Ishikawa (cell line): ENCODE measurements at regions not wholly inside any gene's neighbourhood (a gene's known extent, or its start where the extent isn't known, plus 50 kb on each side); places are given as distances from the start of the nearest gene placed in this dataset.

Experiments
- CEBPB ChIP-seq: IDR thresholded peaks from 2 replicates; pipeline ENCODE4 v1.6.1; 2012
- CREB1 ChIP-seq: IDR thresholded peaks from 2 replicates; pipeline ENCODE4 v1.6.1; 2012; ENCODE audit warnings: low read depth
- EGR1 ChIP-seq: IDR thresholded peaks from 2 replicates; pipeline ENCODE4 v1.6.1; 2012
- EP300 ChIP-seq: IDR thresholded peaks from 2 replicates; pipeline ENCODE4 v1.6.1; 2012; ENCODE audit warnings: borderline replicate concordance
- FOXM1 ChIP-seq: IDR thresholded peaks from 2 replicates; pipeline ENCODE4 v1.6.1; 2012; ENCODE audit warnings: low read depth, borderline replicate concordance
- NFIC ChIP-seq: IDR thresholded peaks from 2 replicates; pipeline ENCODE4 v1.6.1; 2012
- RAD21 ChIP-seq: IDR thresholded peaks from 2 replicates; pipeline ENCODE4 v1.6.1; 2012; ENCODE audit warnings: low read depth
- TAF1 ChIP-seq: IDR thresholded peaks from 2 replicates; pipeline ENCODE4 v1.6.1; 2012; ENCODE audit warnings: low read depth, mild to moderate bottlenecking
- TCF12 ChIP-seq: IDR thresholded peaks from 2 replicates; pipeline ENCODE4 v1.6.1; 2012; ENCODE audit warnings: low read depth
- TEAD4 ChIP-seq: IDR thresholded peaks from 2 replicates; pipeline ENCODE4 v1.6.1; 2012
- YY1 ChIP-seq: IDR thresholded peaks from 2 replicates; pipeline ENCODE4 v1.6.1; 2012; ENCODE audit warnings: low read depth
- ZBTB7A ChIP-seq: IDR thresholded peaks from 2 replicates; pipeline ENCODE4 v1.6.1; 2012; ENCODE audit warnings: low read depth
- TF ChIP-seq, protein P1 (sequence below): IDR thresholded peaks from 2 replicates; pipeline ENCODE4 v1.6.1; 2012; ENCODE audit warnings: low read depth, mild to moderate bottlenecking
- TF ChIP-seq, protein P2 (sequence below): IDR thresholded peaks from 2 replicates; pipeline ENCODE4 v1.6.1; 2012
- TF ChIP-seq, protein P3 (sequence below): IDR thresholded peaks from 2 replicates; pipeline ENCODE4 v1.6.1; 2012

DNA sequence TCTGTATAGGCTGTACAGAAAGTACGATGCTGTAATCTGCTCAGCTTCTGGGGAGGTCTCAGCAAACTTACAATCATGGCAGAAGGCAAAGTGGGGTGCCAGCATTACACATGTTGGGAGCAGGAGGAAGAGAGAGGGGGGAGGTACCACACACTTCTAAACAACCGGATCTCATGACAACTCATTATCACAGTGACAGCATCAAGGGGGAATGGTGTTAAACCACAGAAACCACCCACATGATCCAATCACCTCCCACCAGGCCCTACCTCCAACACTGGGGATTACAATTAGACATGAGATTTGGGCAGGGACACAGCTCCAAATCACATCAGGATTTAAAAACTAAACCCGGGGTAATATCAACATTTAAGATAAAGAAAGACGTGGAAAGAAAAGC is 468.8 kb upstream of the AUTS2 start:
- TF ChIP-seq TEAD4 (no peak), YY1 (no peak), ZBTB7A (no peak), EGR1 (no peak)

- no peak for TF ChIP-seq TAF1
Measured at GRCh38 chr7:69129951-69130350, 468.3 kb upstream of the AUTS2 start.

DNA sequence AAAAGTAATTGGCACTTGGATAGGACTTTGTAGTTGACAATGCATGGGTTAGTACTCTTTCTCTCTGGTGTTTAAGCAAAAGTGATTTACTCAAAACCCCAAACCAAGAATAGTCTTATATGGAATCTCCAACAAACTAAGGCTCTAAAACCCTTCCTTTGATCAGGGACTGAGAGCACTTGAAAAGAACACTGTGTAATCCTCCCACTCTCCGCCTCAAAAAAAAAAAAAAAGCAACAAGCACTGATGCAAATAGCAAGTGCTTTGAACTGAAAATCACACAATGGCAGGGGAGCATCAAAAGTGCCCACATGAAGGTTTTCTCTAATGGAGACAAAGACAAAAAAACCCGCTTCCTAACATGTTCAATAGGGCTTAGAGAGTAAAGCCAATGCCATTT is 467.9 kb upstream of the AUTS2 start:
- TF ChIP-seq NFIC (no peak), CREB1 (no peak), TCF12 (no peak), RAD21 (no peak), FOXM1 (no peak), EP300 (no peak), TEAD4 (no peak), EGR1 (no peak), YY1 (no peak), TAF1 (no peak), ZBTB7A (no peak)
- TF ChIP-seq, protein P1, sequence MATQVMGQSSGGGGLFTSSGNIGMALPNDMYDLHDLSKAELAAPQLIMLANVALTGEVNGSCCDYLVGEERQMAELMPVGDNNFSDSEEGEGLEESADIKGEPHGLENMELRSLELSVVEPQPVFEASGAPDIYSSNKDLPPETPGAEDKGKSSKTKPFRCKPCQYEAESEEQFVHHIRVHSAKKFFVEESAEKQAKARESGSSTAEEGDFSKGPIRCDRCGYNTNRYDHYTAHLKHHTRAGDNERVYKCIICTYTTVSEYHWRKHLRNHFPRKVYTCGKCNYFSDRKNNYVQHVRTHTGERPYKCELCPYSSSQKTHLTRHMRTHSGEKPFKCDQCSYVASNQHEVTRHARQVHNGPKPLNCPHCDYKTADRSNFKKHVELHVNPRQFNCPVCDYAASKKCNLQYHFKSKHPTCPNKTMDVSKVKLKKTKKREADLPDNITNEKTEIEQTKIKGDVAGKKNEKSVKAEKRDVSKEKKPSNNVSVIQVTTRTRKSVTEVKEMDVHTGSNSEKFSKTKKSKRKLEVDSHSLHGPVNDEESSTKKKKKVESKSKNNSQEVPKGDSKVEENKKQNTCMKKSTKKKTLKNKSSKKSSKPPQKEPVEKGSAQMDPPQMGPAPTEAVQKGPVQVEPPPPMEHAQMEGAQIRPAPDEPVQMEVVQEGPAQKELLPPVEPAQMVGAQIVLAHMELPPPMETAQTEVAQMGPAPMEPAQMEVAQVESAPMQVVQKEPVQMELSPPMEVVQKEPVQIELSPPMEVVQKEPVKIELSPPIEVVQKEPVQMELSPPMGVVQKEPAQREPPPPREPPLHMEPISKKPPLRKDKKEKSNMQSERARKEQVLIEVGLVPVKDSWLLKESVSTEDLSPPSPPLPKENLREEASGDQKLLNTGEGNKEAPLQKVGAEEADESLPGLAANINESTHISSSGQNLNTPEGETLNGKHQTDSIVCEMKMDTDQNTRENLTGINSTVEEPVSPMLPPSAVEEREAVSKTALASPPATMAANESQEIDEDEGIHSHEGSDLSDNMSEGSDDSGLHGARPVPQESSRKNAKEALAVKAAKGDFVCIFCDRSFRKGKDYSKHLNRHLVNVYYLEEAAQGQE: no peak
- TF ChIP-seq, protein P2, sequence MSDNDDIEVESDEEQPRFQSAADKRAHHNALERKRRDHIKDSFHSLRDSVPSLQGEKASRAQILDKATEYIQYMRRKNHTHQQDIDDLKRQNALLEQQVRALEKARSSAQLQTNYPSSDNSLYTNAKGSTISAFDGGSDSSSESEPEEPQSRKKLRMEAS: no peak
- TF ChIP-seq, protein P3, sequence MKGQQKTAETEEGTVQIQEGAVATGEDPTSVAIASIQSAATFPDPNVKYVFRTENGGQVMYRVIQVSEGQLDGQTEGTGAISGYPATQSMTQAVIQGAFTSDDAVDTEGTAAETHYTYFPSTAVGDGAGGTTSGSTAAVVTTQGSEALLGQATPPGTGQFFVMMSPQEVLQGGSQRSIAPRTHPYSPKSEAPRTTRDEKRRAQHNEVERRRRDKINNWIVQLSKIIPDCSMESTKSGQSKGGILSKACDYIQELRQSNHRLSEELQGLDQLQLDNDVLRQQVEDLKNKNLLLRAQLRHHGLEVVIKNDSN: no peak

DNA sequence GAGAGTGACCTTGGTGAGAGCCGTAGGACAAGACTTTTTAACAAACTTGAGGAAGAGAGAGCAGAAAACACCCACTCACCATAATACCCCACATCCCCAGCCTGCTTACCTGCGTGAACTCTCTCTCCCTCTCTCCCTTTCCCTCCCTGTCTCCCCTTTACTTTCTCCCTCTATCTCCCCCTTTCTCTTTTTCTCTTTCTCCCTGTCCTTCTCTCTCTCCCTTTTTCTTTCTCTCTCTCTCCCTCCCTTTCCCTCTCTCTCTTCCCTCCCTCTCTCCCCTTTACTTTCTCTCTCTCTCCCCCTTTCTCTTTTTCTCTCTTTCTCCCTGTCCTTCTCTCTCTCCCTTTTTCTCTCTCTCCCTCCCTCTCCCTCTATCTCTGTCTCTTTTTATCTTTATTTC is 464.0 kb upstream of the AUTS2 start:
- TF ChIP-seq EP300 (no peak), CEBPB (no peak), EGR1 (no peak), TEAD4 (no peak), ZBTB7A (no peak), TCF12 (no peak), TAF1 (no peak), CREB1 (no peak), RAD21 (no peak), NFIC (no peak), FOXM1 (no peak), YY1 (no peak)
- TF ChIP-seq, protein P1: no peak
- TF ChIP-seq, protein P2: no peak
- TF ChIP-seq, protein P3: no peak

- TF ChIP-seq EGR1: no peak
- TF ChIP-seq EP300: no peak
- TF ChIP-seq, protein P3: no peak
- no peak for TF ChIP-seq TCF12
- no peak for TF ChIP-seq YY1
- no peak for TF ChIP-seq CEBPB
- TF ChIP-seq RAD21: no peak
- TF ChIP-seq, protein P2: no peak
- TF ChIP-seq NFIC: no peak
- no peak for TF ChIP-seq CREB1
- TF ChIP-seq, protein P1: no peak
- TF ChIP-seq ZBTB7A: no peak
- no peak for TF ChIP-seq TAF1
- no peak for TF ChIP-seq FOXM1
- TF ChIP-seq TEAD4: no peak
Measured at GRCh38 chr7:69147631-69148030, 450.6 kb upstream of the AUTS2 start.
